ENCODE measurements at regions not wholly inside any gene's neighbourhood (a gene's known extent, or its start where the extent isn't known, plus 50 kb on each side); places are given as distances from the start of the nearest gene placed in this dataset.

DNA sequence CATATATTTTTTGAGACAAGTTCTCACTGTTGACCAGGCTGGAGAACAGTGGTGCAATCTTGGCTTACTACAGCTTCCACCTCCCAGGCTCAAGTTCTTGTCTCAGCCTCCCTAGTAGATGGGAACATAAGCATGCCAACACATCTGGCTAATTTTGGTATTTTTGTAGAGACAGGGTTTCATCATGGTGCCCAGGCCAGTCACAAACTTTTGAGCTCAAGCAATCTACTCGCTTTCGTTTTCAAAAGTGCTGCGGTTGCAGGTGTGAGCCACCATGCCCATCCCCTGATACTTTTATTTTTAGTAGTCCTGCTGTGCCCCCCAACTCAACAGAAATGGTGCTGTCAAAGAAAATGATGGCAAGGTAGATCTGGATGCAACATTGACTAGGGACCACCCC, 1127.3 kb downstream of the SUCLG1 start:
- H3K36me3 ChIP-seq: no peaks in the 10 kb centered on the region
- no peak overlapping the region for H3K4me3 ChIP-seq
- TF ChIP-seq, protein P1, sequence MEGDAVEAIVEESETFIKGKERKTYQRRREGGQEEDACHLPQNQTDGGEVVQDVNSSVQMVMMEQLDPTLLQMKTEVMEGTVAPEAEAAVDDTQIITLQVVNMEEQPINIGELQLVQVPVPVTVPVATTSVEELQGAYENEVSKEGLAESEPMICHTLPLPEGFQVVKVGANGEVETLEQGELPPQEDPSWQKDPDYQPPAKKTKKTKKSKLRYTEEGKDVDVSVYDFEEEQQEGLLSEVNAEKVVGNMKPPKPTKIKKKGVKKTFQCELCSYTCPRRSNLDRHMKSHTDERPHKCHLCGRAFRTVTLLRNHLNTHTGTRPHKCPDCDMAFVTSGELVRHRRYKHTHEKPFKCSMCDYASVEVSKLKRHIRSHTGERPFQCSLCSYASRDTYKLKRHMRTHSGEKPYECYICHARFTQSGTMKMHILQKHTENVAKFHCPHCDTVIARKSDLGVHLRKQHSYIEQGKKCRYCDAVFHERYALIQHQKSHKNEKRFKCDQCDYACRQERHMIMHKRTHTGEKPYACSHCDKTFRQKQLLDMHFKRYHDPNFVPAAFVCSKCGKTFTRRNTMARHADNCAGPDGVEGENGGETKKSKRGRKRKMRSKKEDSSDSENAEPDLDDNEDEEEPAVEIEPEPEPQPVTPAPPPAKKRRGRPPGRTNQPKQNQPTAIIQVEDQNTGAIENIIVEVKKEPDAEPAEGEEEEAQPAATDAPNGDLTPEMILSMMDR (IDR thresholded peaks at IDR 0.05; ENCODE audit: low read depth, low read length): no peak
- no peak for DNase-seq (ENCODE audit: low read depth in 1 of 2, low spot score in 1 of 2)
- no peaks in the 10 kb centered on the region for H3K27me3 ChIP-seq
- no peaks in the 10 kb centered on the region for H3K9me3 ChIP-seq (ENCODE audit: low read depth)
- H3K27ac ChIP-seq: no peak overlapping the region
- H3K4me1 ChIP-seq (ENCODE audit: low read depth): no peaks in the 10 kb centered on the region

GRCh38 chr2:83323038-83323437, 1136.0 kb downstream of the SUCLG1 start:
- TF ChIP-seq, protein P1 (IDR thresholded peaks at IDR 0.05; ENCODE audit: low read depth, low read length): no peak
- H3K36me3 ChIP-seq: no peaks in the 10 kb centered on the region
- no peak overlapping the region for H3K4me3 ChIP-seq

DNA sequence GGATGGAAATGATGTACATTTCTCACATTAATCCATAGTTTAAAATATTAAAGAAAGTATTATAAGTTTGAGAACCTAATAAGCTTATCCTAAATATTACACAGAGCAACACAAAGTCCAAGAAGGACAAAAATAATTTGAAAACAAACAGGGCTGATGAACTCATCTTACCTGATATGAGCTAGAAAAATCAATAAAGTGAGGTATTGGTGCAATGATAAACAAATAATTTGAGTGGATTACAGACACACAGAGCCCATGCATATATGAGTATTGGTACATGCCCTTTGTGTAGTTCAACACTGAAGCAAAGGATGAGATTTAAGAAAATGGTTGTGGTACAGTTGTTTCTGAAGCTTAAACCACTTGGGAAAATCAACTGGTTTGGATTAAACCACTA, 1139.0 kb downstream of the SUCLG1 start:
- TF ChIP-seq, protein P1 (IDR thresholded peaks at IDR 0.05; ENCODE audit: low read depth, low read length): no peak
- Histone ChIP-seq H3K9me3 (ENCODE audit: low read depth) (no peaks in the 10 kb centered on the region), H3K4me3 (no peak overlapping the region), H3K27ac (no peak overlapping the region), H3K4me1 (ENCODE audit: low read depth) (no peaks in the 10 kb centered on the region), H3K36me3 (no peaks in the 10 kb centered on the region), H3K27me3 (no peaks in the 10 kb centered on the region)
- no peak for DNase-seq (ENCODE audit: low read depth in 1 of 2, low spot score in 1 of 2)

More at GRCh38 chr2:83323038-83323437, 1136.0 kb downstream of the SUCLG1 start:
- no peaks in the 10 kb centered on the region for H3K4me1 ChIP-seq (ENCODE audit: low read depth)
- H3K27me3 ChIP-seq: no peaks in the 10 kb centered on the region
- H3K27ac ChIP-seq: no peak overlapping the region
- no peaks in the 10 kb centered on the region for H3K9me3 ChIP-seq (ENCODE audit: low read depth)
- no peak for DNase-seq (ENCODE audit: low read depth in 1 of 2, low spot score in 1 of 2)

GRCh38 chr2:83305758-83306378, 1153.2 kb downstream of the SUCLG1 start:
- H3K27me3 ChIP-seq: no peaks in the 10 kb centered on the region
- H3K27ac ChIP-seq: no peak overlapping the region
- H3K4me3 ChIP-seq: no peak overlapping the region
- no peaks in the 10 kb centered on the region for H3K4me1 ChIP-seq (ENCODE audit: low read depth)
- TF ChIP-seq, protein P1 (IDR thresholded peaks at IDR 0.05; ENCODE audit: low read depth, low read length): no peak
- no peak for DNase-seq (ENCODE audit: low read depth in 1 of 2, low spot score in 1 of 2)
- H3K36me3 ChIP-seq: no peaks in the 10 kb centered on the region
- no peaks in the 10 kb centered on the region for H3K9me3 ChIP-seq (ENCODE audit: low read depth)

GRCh38 chr2:83291083-83291482, 1168.0 kb downstream of the SUCLG1 start:
- H3K4me1 ChIP-seq (ENCODE audit: low read depth): no peaks in the 10 kb centered on the region
- H3K27me3 ChIP-seq: no peaks in the 10 kb centered on the region
- TF ChIP-seq, protein P1 (IDR thresholded peaks at IDR 0.05; ENCODE audit: low read depth, low read length): no peak
- no peaks in the 10 kb centered on the region for H3K36me3 ChIP-seq
- no peak overlapping the region for H3K27ac ChIP-seq
- DNase-seq (ENCODE audit: low read depth in 1 of 2, low spot score in 1 of 2): no peak
- no peaks in the 10 kb centered on the region for H3K9me3 ChIP-seq (ENCODE audit: low read depth)
- H3K4me3 ChIP-seq: no peak overlapping the region

Measured in cardiac muscle cell (in vitro differentiated cells and primary cell).